Kidney epithelial cell (primary cell): ENCODE measurements at regions not wholly inside any gene's neighbourhood (a gene's known extent, or its start where the extent isn't known, plus 50 kb on each side); places are given as distances from the start of the nearest gene placed in this dataset.

Experiments
- DNase-seq: peaks from one replicate; pipeline ENCODE4 v3.0.0-alpha.2; 2010; ENCODE audit warnings: low read depth
- H3K27me3 ChIP-seq: 2 replicates; pipeline ENCODE4 v1.6.0; 2011; ENCODE audit warnings: low read length; ENCODE audit not compliant: control insufficient read depth, insufficient read depth
- H3K36me3 ChIP-seq: 2 replicates; pipeline ENCODE4 v1.5.1; 2011; ENCODE audit warnings: low read length; ENCODE audit not compliant: control insufficient read depth, insufficient read depth
- H3K4me3 ChIP-seq: 2 replicates; pipeline ENCODE4 v1.5.1; 2011; ENCODE audit warnings: low read depth, mild to moderate bottlenecking, control low read depth, low read length
- TF ChIP-seq, protein P1 (sequence below): IDR thresholded peaks from 2 replicates; pipeline ENCODE4 v1.5.1; 2011; ENCODE audit warnings: mild to moderate bottlenecking, moderate library complexity, low read length, control low read depth, inconsistent platforms; ENCODE audit not compliant: insufficient read depth, poor library complexity, severe bottlenecking

- no peak overlapping the region for H3K4me3 ChIP-seq
- H3K27me3 ChIP-seq = no peaks in the 10 kb centered on the region
- DNase-seq = no peak
- TF ChIP-seq, protein P1, sequence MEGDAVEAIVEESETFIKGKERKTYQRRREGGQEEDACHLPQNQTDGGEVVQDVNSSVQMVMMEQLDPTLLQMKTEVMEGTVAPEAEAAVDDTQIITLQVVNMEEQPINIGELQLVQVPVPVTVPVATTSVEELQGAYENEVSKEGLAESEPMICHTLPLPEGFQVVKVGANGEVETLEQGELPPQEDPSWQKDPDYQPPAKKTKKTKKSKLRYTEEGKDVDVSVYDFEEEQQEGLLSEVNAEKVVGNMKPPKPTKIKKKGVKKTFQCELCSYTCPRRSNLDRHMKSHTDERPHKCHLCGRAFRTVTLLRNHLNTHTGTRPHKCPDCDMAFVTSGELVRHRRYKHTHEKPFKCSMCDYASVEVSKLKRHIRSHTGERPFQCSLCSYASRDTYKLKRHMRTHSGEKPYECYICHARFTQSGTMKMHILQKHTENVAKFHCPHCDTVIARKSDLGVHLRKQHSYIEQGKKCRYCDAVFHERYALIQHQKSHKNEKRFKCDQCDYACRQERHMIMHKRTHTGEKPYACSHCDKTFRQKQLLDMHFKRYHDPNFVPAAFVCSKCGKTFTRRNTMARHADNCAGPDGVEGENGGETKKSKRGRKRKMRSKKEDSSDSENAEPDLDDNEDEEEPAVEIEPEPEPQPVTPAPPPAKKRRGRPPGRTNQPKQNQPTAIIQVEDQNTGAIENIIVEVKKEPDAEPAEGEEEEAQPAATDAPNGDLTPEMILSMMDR = no peak
- peaks cover 1% of the 10 kb centered on the region for H3K36me3 ChIP-seq
These were observed 72.2 kb downstream of the BLTP1 start for GRCh38 chr4:122224348-122224747.

GRCh38 chr4:122227202-122227601, 75.1 kb downstream of the BLTP1 start:
- Histone ChIP-seq H3K4me3 (no peak overlapping the region), H3K36me3 (peaks cover 1% of the 10 kb centered on the region), H3K27me3 (no peaks in the 10 kb centered on the region)
- no peak for DNase-seq
- TF ChIP-seq, protein P1 = no peak

DNA sequence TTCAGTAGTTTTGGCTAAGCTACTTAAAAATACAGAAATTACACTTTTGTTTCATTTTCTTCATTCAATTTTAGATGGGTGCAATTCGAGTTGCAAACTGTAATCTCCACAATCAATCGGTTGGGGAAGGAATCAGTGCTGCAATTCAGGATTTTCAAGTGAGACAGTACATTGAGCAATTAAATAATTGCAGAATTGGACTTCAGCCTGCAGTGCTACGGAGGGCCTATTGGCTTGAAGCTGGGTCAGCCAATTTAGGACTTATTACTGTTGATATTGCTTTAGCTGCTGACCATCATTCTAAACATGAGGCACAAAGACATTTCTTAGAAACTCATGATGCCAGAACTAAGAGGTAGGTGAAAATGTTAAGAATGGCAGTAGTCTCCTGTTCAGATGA, 77.7 kb downstream of the BLTP1 start:
- H3K36me3 ChIP-seq = no peaks in the 10 kb centered on the region
- TF ChIP-seq, protein P1 = no peak
- H3K27me3 ChIP-seq = no peaks in the 10 kb centered on the region
- DNase-seq = no peak
- no peak overlapping the region for H3K4me3 ChIP-seq

- DNase-seq = no peak
- no peak overlapping the region for H3K4me3 ChIP-seq
- H3K27me3 ChIP-seq = no peaks in the 10 kb centered on the region
- TF ChIP-seq, protein P1 = no peak
- no peaks in the 10 kb centered on the region for H3K36me3 ChIP-seq
These were observed 80.5 kb downstream of the BLTP1 start for GRCh38 chr4:122232633-122233032.

DNA sequence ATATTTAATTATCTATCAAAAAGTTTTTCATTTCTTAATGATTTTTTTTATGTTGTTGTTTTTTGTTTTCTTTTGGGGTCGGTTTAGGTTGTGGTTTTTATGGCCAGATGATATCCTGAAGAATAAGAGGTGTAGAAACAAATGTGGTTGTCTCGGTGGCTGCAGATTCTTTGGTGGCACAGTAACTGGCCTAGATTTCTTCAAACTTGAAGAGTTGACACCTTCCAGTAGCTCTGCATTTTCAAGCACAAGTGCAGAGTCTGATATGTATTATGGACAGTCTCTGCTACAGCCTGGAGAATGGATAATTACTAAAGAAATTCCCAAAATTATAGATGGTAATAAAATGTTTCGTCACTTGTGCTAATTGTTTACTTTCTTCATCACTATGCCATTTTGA, 82.6 kb downstream of the BLTP1 start:
- Histone ChIP-seq H3K36me3 (no peaks in the 10 kb centered on the region), H3K27me3 (no peaks in the 10 kb centered on the region), H3K4me3 (no peak overlapping the region)
- TF ChIP-seq, protein P1 = no peak
- no peak for DNase-seq

- no peaks in the 10 kb centered on the region for H3K27me3 ChIP-seq
- no peaks in the 10 kb centered on the region for H3K36me3 ChIP-seq
- no peak for DNase-seq
- no peak overlapping the region for H3K4me3 ChIP-seq
- TF ChIP-seq, protein P1 = no peak
These were observed 91.7 kb downstream of the BLTP1 start for GRCh38 chr4:122243785-122244184.
